GM12865 (cell line): ENCODE measurements at regions not wholly inside any gene's neighbourhood (a gene's known extent, or its start where the extent isn't known, plus 50 kb on each side); places are given as distances from the start of the nearest gene placed in this dataset.

Source experiments
- DNase-seq: peaks from one replicate; pipeline ENCODE4 v3.0.0; 2010; ENCODE audit warnings: low read depth
- H3K4me3 ChIP-seq: 2 replicates; pipeline ENCODE4 v1.5.1; 2011; ENCODE audit warnings: mild to moderate bottlenecking, low read depth, low read length, control low read depth
- CTCF ChIP-seq: IDR thresholded peaks from 2 replicates; pipeline ENCODE4 v1.5.1; 2011; ENCODE audit warnings: low read length, control low read depth, low read depth, inconsistent platforms; ENCODE audit not compliant: insufficient read depth; ENCODE audit errors: missing control alignments

- H3K4me3 ChIP-seq, result no peak overlapping the region
- no peak for TF ChIP-seq CTCF
- no peak for DNase-seq
Measured at GRCh38 chr5:118461436-118461835, 526.9 kb downstream of the DTWD2 start.

GRCh38 chr5:118459490-118459889 is 528.9 kb downstream of the DTWD2 start:
- DNase-seq, result no peak
- H3K4me3 ChIP-seq, result no peak overlapping the region
- TF ChIP-seq CTCF, result no peak

GRCh38 chr5:118456085-118456484 is 532.3 kb downstream of the DTWD2 start:
- no peak overlapping the region for H3K4me3 ChIP-seq
- DNase-seq, result no peak
- TF ChIP-seq CTCF, result no peak

- DNase-seq, result no peak
- no peak for TF ChIP-seq CTCF
- no peak overlapping the region for H3K4me3 ChIP-seq
Measured at GRCh38 chr5:118451697-118452247, 536.6 kb downstream of the DTWD2 start.

GRCh38 chr5:118450554-118451332 is 537.6 kb downstream of the DTWD2 start:
- H3K4me3 ChIP-seq, result no peak overlapping the region
- no peak for DNase-seq
- no peak for TF ChIP-seq CTCF

GRCh38 chr5:118447350-118447749 is 541.0 kb downstream of the DTWD2 start:
- no peak for TF ChIP-seq CTCF
- H3K4me3 ChIP-seq, result no peak overlapping the region
- DNase-seq, result no peak

- TF ChIP-seq CTCF, result no peak
- H3K4me3 ChIP-seq, result no peak overlapping the region
- DNase-seq, result no peak
Measured at GRCh38 chr5:118441956-118442355, 546.4 kb downstream of the DTWD2 start.
